Adrenal gland (tissue), 9 donors: ENCODE measurements at regions not wholly inside any gene's neighbourhood (a gene's known extent, or its start where the extent isn't known, plus 50 kb on each side); places are given as distances from the start of the nearest gene placed in this dataset.

Experiments
- DNase-seq, 7 donors: peaks; one replicate each; pipeline ENCODE4 v3.0.0-alpha.2; 2019 to 2020
- H3K27ac ChIP-seq, 5 donors: fragments of 200-600 bp; sonication (generic) in 4 of 5; 1 replicate in 3 of 5; 2 replicates in 2 of 5; pipeline versions ENCODE4 v1.5.1 to v1.8.0; 2016 to 2020; ENCODE audit warnings: mild to moderate bottlenecking in 1 of 5
- H3K27me3 ChIP-seq: fragments of 200-600 bp; 2 replicates; pipeline ENCODE4 v1.8.0; 2021
- H3K36me3 ChIP-seq, 2 donors: fragments of 200-600 bp; replicated peaks in 1 of 2; 1 replicate in 1 of 2; 2 replicates in 1 of 2; pipeline versions ENCODE4 v1.5.1 to v1.8.0; 2018 to 2022
- H3K4me1 ChIP-seq, 2 donors: fragments of 200-600 bp; replicated peaks in 1 of 2; 1 replicate in 1 of 2; 2 replicates in 1 of 2; pipeline versions ENCODE4 v1.5.1 to v1.8.0; 2018 to 2021
- H3K4me3 ChIP-seq, 4 donors: fragments of 200-600 bp; sonication (generic) in 3 of 4; one replicate each; pipeline ENCODE4 v1.5.1; 2016 to 2018
- H3K9me3 ChIP-seq, 3 donors: fragments of 200-600 bp; sonication (generic) in 1 of 3; replicated peaks in 1 of 3; 1 replicate in 2 of 3; 2 replicates in 1 of 3; pipeline versions ENCODE4 v1.5.1 to v1.8.0; 2016 to 2021
- CTCF ChIP-seq, 6 experiments: fragments of 450-650 bp in 4 of 6; fragments of 200-600 bp in 2 of 6; sonication (generic) in 1 of 6; IDR thresholded peaks; 1 replicate in 5 of 6; 2 replicates in 1 of 6; pipeline versions ENCODE4 v1.5.1 to v1.8.0; 2016 to 2021; ENCODE audit warnings: antibody characterized with exemption in 6 of 6, mild to moderate bottlenecking in 2 of 6, moderate library complexity in 1 of 6
- POLR2A ChIP-seq, 2 donors: fragments of 450-650 bp; IDR thresholded peaks; one replicate each; pipeline ENCODE4 v1.6.1; 2017; ENCODE audit warnings: antibody characterized with exemption in 2 of 2, mild to moderate bottlenecking in 2 of 2, moderate library complexity in 1 of 2
- WGBS, 4 donors: extraction: QIAGEN DNeasy Blood & Tissue Kit in 2 of 4; methylation state at CpG; one replicate each; pipeline versions ENCODE4 v1.1.5 to v1.1.7; 2013 to 2017; 5-methylcytosine and 5-hydroxymethylcytosine counted together
- intact Hi-C, 2 donors: fragments of 100-400 bp; cut with DNase I; formaldehyde crosslinking; loops; one replicate each; pipeline versions ENCODE4 v1.14.1 to v1.15.0; 2022 to 2023
- donor health status: healthy with polysubstance abuse.
- donor health status: Bipolar disorder and iron deficiency.
- donor health status: DM: yes; HTN: yes; CAD: no.
- donor health status: DM: no; HTN: no; CAD: no.
- donor health status: DM: no; HTN: no; CAD: no.

- DNase-seq: no peak
- H3K27ac ChIP-seq: no peak overlapping the region
- H3K4me3 ChIP-seq: no peak overlapping the region
- H3K9me3 ChIP-seq: no peaks in the 10 kb centered on the region
- H3K36me3 ChIP-seq: no peaks in the 10 kb centered on the region
- TF ChIP-seq CTCF (IDR thresholded peaks at IDR 0.05) (no peak), POLR2A (IDR thresholded peaks at IDR 0.05) (no peak)
- H3K27me3 ChIP-seq: no peaks in the 10 kb centered on the region
- no peaks in the 10 kb centered on the region for H3K4me1 ChIP-seq
- intact Hi-C loops: no loop called here
These were observed 511.7 kb downstream of the GALR1 start for GRCh38 chr18:77761332-77761731.

GRCh38 chr18:77762014-77762413 is 512.4 kb downstream of the GALR1 start:
- 37 to 60% (median 48%) methylated on average over 1 of the region's 1 CpG for WGBS, 4 donors
- Histone ChIP-seq H3K27me3 (no peaks in the 10 kb centered on the region), H3K36me3 (no peaks in the 10 kb centered on the region), H3K4me1 (no peaks in the 10 kb centered on the region), H3K9me3 (no peaks in the 10 kb centered on the region), H3K27ac (no peak overlapping the region), H3K4me3 (no peak overlapping the region)
- DNase-seq: no peak
- intact Hi-C loops: no loop called here
- TF ChIP-seq CTCF (IDR thresholded peaks at IDR 0.05): no peak
- no peak for TF ChIP-seq POLR2A (IDR thresholded peaks at IDR 0.05)

GRCh38 chr18:77762642-77763041 is 513.0 kb downstream of the GALR1 start:
- intact Hi-C loops: no loop called here

GRCh38 chr18:77763530-77764145 is 514.0 kb downstream of the GALR1 start:
- Histone ChIP-seq H3K36me3 (no peaks in the 10 kb centered on the region), H3K9me3 (no peaks in the 10 kb centered on the region), H3K4me1 (no peaks in the 10 kb centered on the region), H3K27me3 (no peaks in the 10 kb centered on the region), H3K4me3 (no peak overlapping the region), H3K27ac (no peak overlapping the region)
- WGBS, 4 donors: 48 to 57% (median 49%) methylated on average over 9 of the region's 9 CpGs
- no peak for DNase-seq
- intact Hi-C loops: no loop called here
- TF ChIP-seq POLR2A (IDR thresholded peaks at IDR 0.05) (no peak), CTCF (IDR thresholded peaks at IDR 0.05) (no peak)

More at GRCh38 chr18:77762642-77763041, 513.0 kb downstream of the GALR1 start:
- Histone ChIP-seq H3K4me3 (no peak overlapping the region), H3K4me1 (no peaks in the 10 kb centered on the region), H3K27ac (no peak overlapping the region), H3K36me3 (no peaks in the 10 kb centered on the region), H3K27me3 (no peaks in the 10 kb centered on the region), H3K9me3 (no peaks in the 10 kb centered on the region)
- no peak for TF ChIP-seq POLR2A (IDR thresholded peaks at IDR 0.05)
- TF ChIP-seq CTCF (IDR thresholded peaks at IDR 0.05): no peak
- 14 to 27% (median 17%) methylated on average over 6 of the region's 6 CpGs for WGBS, 4 donors
- no peak for DNase-seq
